ENCODE measurements at regions not wholly inside any gene's neighbourhood (a gene's known extent, or its start where the extent isn't known, plus 50 kb on each side); places are given as distances from the start of the nearest gene placed in this dataset.

DNA sequence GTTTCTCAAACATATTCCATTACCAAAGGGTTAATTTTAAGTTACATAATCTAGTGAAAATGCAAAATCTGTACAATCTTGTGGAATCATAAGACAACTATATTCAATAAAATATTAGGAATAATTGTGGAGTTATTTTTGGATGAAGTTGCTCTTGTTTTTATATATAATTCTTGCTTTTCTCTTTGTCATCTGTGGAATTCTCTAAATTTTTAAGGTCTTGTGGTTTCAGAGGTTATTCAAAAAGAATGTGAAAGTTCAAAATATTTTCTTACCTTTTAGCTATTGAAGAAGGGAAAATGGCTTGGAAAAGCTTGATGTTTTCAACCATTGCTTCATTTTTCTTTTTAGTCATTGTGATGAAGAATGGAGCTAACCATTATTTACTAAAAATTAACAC lies 552.1 kb downstream of the TFEC start:
- Histone ChIP-seq H3K4me2 (ENCODE audit: low read depth, low read length) (no peak overlapping the region), H3K36me3 (replicated peaks; ENCODE audit: insufficient read depth, low read length) (no peaks in the 10 kb centered on the region), H3K79me2 (ENCODE audit: low read length) (no peaks in the 10 kb centered on the region), H3K4me3 (ENCODE audit: low read length) (no peak overlapping the region), H3K4me1 (ENCODE audit: low read length) (no peaks in the 10 kb centered on the region), H3K9ac (ENCODE audit: low read length) (no peak overlapping the region), H3K27ac (ENCODE audit: low read length) (no peak overlapping the region), H3K9me2 (replicated peaks; ENCODE audit: insufficient read depth, low read length) (no peaks in the 10 kb centered on the region), H3K9me3 (replicated peaks; ENCODE audit: insufficient read depth, low read length) (no peaks in the 10 kb centered on the region), H2AFZ (ENCODE audit: low read length) (no peak overlapping the region), H4K20me1 (ENCODE audit: insufficient read depth, low read length) (no peaks in the 10 kb centered on the region), H3F3A (ENCODE audit: insufficient read depth, low read length) (no peaks in the 10 kb centered on the region), H3K27me3 (replicated peaks; ENCODE audit: insufficient read depth, low read length) (no peaks in the 10 kb centered on the region)
- no peak for DNase-seq
- TF ChIP-seq EZH2phosphoT487 (IDR thresholded peaks at IDR 0.05; ENCODE audit: low read length) (no peak), EZH2 (optimal IDR thresholded peaks at IDR 0.05; ENCODE audit: low read depth, low read length) (no peak)
- TF ChIP-seq, protein P1, sequence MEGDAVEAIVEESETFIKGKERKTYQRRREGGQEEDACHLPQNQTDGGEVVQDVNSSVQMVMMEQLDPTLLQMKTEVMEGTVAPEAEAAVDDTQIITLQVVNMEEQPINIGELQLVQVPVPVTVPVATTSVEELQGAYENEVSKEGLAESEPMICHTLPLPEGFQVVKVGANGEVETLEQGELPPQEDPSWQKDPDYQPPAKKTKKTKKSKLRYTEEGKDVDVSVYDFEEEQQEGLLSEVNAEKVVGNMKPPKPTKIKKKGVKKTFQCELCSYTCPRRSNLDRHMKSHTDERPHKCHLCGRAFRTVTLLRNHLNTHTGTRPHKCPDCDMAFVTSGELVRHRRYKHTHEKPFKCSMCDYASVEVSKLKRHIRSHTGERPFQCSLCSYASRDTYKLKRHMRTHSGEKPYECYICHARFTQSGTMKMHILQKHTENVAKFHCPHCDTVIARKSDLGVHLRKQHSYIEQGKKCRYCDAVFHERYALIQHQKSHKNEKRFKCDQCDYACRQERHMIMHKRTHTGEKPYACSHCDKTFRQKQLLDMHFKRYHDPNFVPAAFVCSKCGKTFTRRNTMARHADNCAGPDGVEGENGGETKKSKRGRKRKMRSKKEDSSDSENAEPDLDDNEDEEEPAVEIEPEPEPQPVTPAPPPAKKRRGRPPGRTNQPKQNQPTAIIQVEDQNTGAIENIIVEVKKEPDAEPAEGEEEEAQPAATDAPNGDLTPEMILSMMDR (IDR thresholded peaks at IDR 0.05; ENCODE audit: low read length) = no peak

- Histone ChIP-seq H3K9ac (ENCODE audit: low read length) (no peak overlapping the region), H3K27me3 (replicated peaks; ENCODE audit: insufficient read depth, low read length) (no peaks in the 10 kb centered on the region), H3F3A (ENCODE audit: insufficient read depth, low read length) (no peaks in the 10 kb centered on the region), H3K4me1 (ENCODE audit: low read length) (no peaks in the 10 kb centered on the region), H4K20me1 (ENCODE audit: insufficient read depth, low read length) (no peaks in the 10 kb centered on the region), H3K9me2 (replicated peaks; ENCODE audit: insufficient read depth, low read length) (no peaks in the 10 kb centered on the region), H3K79me2 (ENCODE audit: low read length) (no peaks in the 10 kb centered on the region), H3K4me2 (ENCODE audit: low read depth, low read length) (peak overlapping the region; percentile 50; the same call in 1 of the 2 replicates), H3K36me3 (replicated peaks; ENCODE audit: insufficient read depth, low read length) (no peaks in the 10 kb centered on the region), H3K9me3 (replicated peaks; ENCODE audit: insufficient read depth, low read length) (no peaks in the 10 kb centered on the region), H3K27ac (ENCODE audit: low read length) (no peak overlapping the region), H2AFZ (ENCODE audit: low read length) (peak overlapping the region; percentile 55), H3K4me3 (ENCODE audit: low read length) (peak overlapping the region; percentile 30)
- no peak for DNase-seq
- TF ChIP-seq EZH2phosphoT487 (IDR thresholded peaks at IDR 0.05; ENCODE audit: low read length) (no peak), EZH2 (optimal IDR thresholded peaks at IDR 0.05; ENCODE audit: low read depth, low read length) (no peak)
- TF ChIP-seq, protein P1 (IDR thresholded peaks at IDR 0.05; ENCODE audit: low read length) = no peak
Measured at GRCh38 chr7:115477193-115477651, 553.3 kb downstream of the TFEC start.

- H3K4me1 ChIP-seq (ENCODE audit: low read length) = no peaks in the 10 kb centered on the region
- no peaks in the 10 kb centered on the region for H3K9me2 ChIP-seq (replicated peaks; ENCODE audit: insufficient read depth, low read length)
- no peaks in the 10 kb centered on the region for H3F3A ChIP-seq (ENCODE audit: insufficient read depth, low read length)
- no peaks in the 10 kb centered on the region for H3K79me2 ChIP-seq (ENCODE audit: low read length)
- peak overlapping the region; percentile 30 for H3K4me3 ChIP-seq (ENCODE audit: low read length)
- H3K4me2 ChIP-seq (ENCODE audit: low read depth, low read length) = peak overlapping the region; percentile 50; the same call in 1 of the 2 replicates
- no peak overlapping the region for H3K9ac ChIP-seq (ENCODE audit: low read length)
- no peaks in the 10 kb centered on the region for H3K9me3 ChIP-seq (replicated peaks; ENCODE audit: insufficient read depth, low read length)
- no peak for DNase-seq
- no peaks in the 10 kb centered on the region for H3K27me3 ChIP-seq (replicated peaks; ENCODE audit: insufficient read depth, low read length)
- H3K27ac ChIP-seq (ENCODE audit: low read length) = no peak overlapping the region
- H3K36me3 ChIP-seq (replicated peaks; ENCODE audit: insufficient read depth, low read length) = no peaks in the 10 kb centered on the region
- TF ChIP-seq, protein P1 (IDR thresholded peaks at IDR 0.05; ENCODE audit: low read length) = no peak
- no peak for TF ChIP-seq EZH2phosphoT487 (IDR thresholded peaks at IDR 0.05; ENCODE audit: low read length)
- TF ChIP-seq EZH2 (optimal IDR thresholded peaks at IDR 0.05; ENCODE audit: low read depth, low read length) = no peak
- H2AFZ ChIP-seq (ENCODE audit: low read length) = peak overlapping the region; percentile 55; the same call in 1 of the 2 replicates
- no peaks in the 10 kb centered on the region for H4K20me1 ChIP-seq (ENCODE audit: insufficient read depth, low read length)
Measured at GRCh38 chr7:115476671-115477181, 553.8 kb downstream of the TFEC start.
